Mammary epithelial cell (primary cell): ENCODE measurements at regions not wholly inside any gene's neighbourhood (a gene's known extent, or its start where the extent isn't known, plus 50 kb on each side); places are given as distances from the start of the nearest gene placed in this dataset.

Source experiments
- CTCF ChIP-seq, 2 donors: IDR thresholded peaks in 1 of 2; conservative IDR thresholded peaks in 1 of 2; 2 replicates each; pipeline ENCODE4 v1.5.1; 2011 to 2012; ENCODE audit warnings: inconsistent platforms in 2 of 2, low read length in 2 of 2, mild to moderate bottlenecking in 2 of 2, control low read depth in 1 of 2, low read depth in 1 of 2; ENCODE audit not compliant: insufficient read depth in 1 of 2; ENCODE audit errors: extremely low read depth in 1 of 2
- EZH2 ChIP-seq: IDR thresholded peaks from 2 replicates; pipeline ENCODE4 v1.6.1; 2012; ENCODE audit warnings: low read length, inconsistent platforms, borderline replicate concordance

- TF ChIP-seq EZH2 (no peak), CTCF (conservative IDR thresholded peaks at IDR 0.05 in 1 of 2, IDR thresholded peaks at IDR 0.05 in 1 of 2; ENCODE audit: extremely low read depth in 1 of 2, insufficient read depth in 1 of 2, low read depth in 1 of 2, low read length in 2 of 2) (no peak)
These were observed 75.2 kb downstream of the KATNIP start for GRCh38 chr16:27625050-27625697.
